Heart left ventricle (tissue), 13 donors: ENCODE measurements at regions not wholly inside any gene's neighbourhood (a gene's known extent, or its start where the extent isn't known, plus 50 kb on each side); places are given as distances from the start of the nearest gene placed in this dataset.

ENCODE experiments used
- POLR2A ChIP-seq, 2 donors: fragments of 450-650 bp; IDR thresholded peaks; one replicate each; pipeline ENCODE4 v1.6.1; 2017; ENCODE audit warnings: antibody characterized with exemption in 2 of 2, mild to moderate bottlenecking in 2 of 2, moderate library complexity in 2 of 2
- TF ChIP-seq, protein P1 (sequence below), 12 donors: fragments of 200-600 bp; sonication (generic) in 4 of 12; IDR thresholded peaks; one replicate each; pipeline versions ENCODE4 v1.5.0 to v1.8.0; 2018 to 2022; ENCODE audit warnings: antibody characterized with exemption in 12 of 12, mild to moderate bottlenecking in 5 of 12
- donor health status: ischemic (EF 13 %, LVEDD 7.1; RV severe dilation, severe dysfunction).
- donor health status: DM: no; HTN: yes; CAD: no.
- donor health status: DM: no; HTN: no; CAD: no.
- donor health status: ischemic (EF 25% LVEDD 6.9; RV normal size, moderate dysfunction).
- donor health status: ischemic (EF 25% LVEDD 5.7; RV mildly dilated, moderate dysfunction).
- donor health status: ischemic (EF 35%, LVEDD 5.7; RV mildly dilated, moderate dysfunction).
- donor health status: nonischemic (EF 11% LVEDD 7.7; RV severe dilation, severe dysfunction).
- donor health status: DM: yes; HTN: yes; CAD: no.
- donor health status: PGD.
- donor health status: ischemic (EF 29% LVEDD 5.4; RV normal size, mild dysfunction).
- donor health status: nonischemic (EF 23%, LVEDD 6.1; RV moderate dilation, normal function).

DNA sequence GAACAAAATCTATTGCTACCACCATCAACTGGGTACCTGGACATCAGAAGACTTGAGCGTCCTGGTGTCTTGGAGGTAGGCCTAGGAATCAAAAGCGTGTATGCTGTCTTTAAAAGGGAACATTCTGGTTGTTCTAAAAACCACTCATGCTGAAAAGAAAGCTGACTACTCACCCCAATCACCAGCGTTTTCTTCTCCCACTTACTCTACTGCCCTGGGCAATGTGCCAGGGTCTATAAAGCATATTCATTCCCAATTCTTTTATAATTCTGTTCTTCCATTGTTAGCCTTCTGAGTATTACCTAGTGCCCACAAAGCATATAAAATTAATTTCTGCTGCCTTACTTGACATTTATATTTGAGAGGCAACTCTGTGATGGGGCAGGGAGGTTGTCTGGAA is 133.4 kb downstream of the KCNA5 start:
- TF ChIP-seq, protein P1, sequence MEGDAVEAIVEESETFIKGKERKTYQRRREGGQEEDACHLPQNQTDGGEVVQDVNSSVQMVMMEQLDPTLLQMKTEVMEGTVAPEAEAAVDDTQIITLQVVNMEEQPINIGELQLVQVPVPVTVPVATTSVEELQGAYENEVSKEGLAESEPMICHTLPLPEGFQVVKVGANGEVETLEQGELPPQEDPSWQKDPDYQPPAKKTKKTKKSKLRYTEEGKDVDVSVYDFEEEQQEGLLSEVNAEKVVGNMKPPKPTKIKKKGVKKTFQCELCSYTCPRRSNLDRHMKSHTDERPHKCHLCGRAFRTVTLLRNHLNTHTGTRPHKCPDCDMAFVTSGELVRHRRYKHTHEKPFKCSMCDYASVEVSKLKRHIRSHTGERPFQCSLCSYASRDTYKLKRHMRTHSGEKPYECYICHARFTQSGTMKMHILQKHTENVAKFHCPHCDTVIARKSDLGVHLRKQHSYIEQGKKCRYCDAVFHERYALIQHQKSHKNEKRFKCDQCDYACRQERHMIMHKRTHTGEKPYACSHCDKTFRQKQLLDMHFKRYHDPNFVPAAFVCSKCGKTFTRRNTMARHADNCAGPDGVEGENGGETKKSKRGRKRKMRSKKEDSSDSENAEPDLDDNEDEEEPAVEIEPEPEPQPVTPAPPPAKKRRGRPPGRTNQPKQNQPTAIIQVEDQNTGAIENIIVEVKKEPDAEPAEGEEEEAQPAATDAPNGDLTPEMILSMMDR (IDR thresholded peaks at IDR 0.05), result no peak
- TF ChIP-seq POLR2A (IDR thresholded peaks at IDR 0.05), result no peak
